Breast epithelium (tissue), 4 donors: ENCODE measurements at regions not wholly inside any gene's neighbourhood (a gene's known extent, or its start where the extent isn't known, plus 50 kb on each side); places are given as distances from the start of the nearest gene placed in this dataset.

ENCODE experiments used
- DNase-seq, 2 donors: peaks; one replicate each; pipeline ENCODE4 v3.0.0-alpha.2; 2019; ENCODE audit warnings: low spot score in 2 of 2
- H3K27ac ChIP-seq, 2 donors: fragments of 200-600 bp; sonication (generic) in 1 of 2; one replicate each; pipeline ENCODE4 v1.5.1; 2016 to 2019; ENCODE audit warnings: mild to moderate bottlenecking in 1 of 2
- H3K27me3 ChIP-seq, 2 donors: fragments of 200-600 bp; sonication (generic) in 1 of 2; one replicate each; pipeline versions ENCODE4 v1.5.1 to v1.6.0; 2017 to 2019; ENCODE audit warnings: control low read depth in 1 of 2, mild to moderate bottlenecking in 1 of 2
- H3K36me3 ChIP-seq: fragments of 200-600 bp; one replicate; pipeline ENCODE4 v1.5.1; 2019
- H3K4me1 ChIP-seq, 2 donors: fragments of 200-600 bp; sonication (generic); one replicate each; pipeline ENCODE4 v1.5.1; 2016 to 2019; ENCODE audit warnings: control low read depth in 1 of 2
- H3K4me3 ChIP-seq, 3 donors: fragments of 200-600 bp; sonication (generic); 1 replicate in 2 of 3; 2 replicates in 1 of 3; pipeline ENCODE4 v1.5.1; 2016 to 2019; ENCODE audit warnings: mild to moderate bottlenecking in 3 of 3, moderate library complexity in 2 of 3
- H3K9me3 ChIP-seq, 2 donors: fragments of 200-600 bp; sonication (generic) in 1 of 2; one replicate each; pipeline ENCODE4 v1.5.1; 2016 to 2019; ENCODE audit warnings: control low read depth in 1 of 2
- CTCF ChIP-seq, 3 donors: fragments of 450-650 bp; IDR thresholded peaks; one replicate each; pipeline ENCODE4 v1.5.1; 2016 to 2017; ENCODE audit warnings: antibody characterized with exemption in 3 of 3, mild to moderate bottlenecking in 3 of 3, moderate library complexity in 3 of 3
- POLR2A ChIP-seq: fragments of 450-650 bp; IDR thresholded peaks from one replicate; pipeline ENCODE4 v1.6.1; 2016; ENCODE audit warnings: antibody characterized with exemption, mild to moderate bottlenecking, moderate library complexity
- POLR2AphosphoS5 ChIP-seq, 3 donors: sonication (generic); formaldehyde crosslinking; IDR thresholded peaks; one replicate each; pipeline ENCODE4 v1.6.1; 2017; ENCODE audit warnings: antibody characterized with exemption in 3 of 3
- intact Hi-C: fragments of 100-400 bp; cut with DNase I; formaldehyde crosslinking; loops from one replicate; pipeline ENCODE4 v1.15.1; 2023; ENCODE audit warnings: low total_unique reads

- H3K9me3 ChIP-seq, result peaks cover 7 to 9% of the 10 kb centered on the region in 2 donors
- no peaks in the 10 kb centered on the region for H3K27me3 ChIP-seq
- peak overlapping the region; percentile 82 to 86 for H3K27ac ChIP-seq
- no peaks in the 10 kb centered on the region for H3K36me3 ChIP-seq
- peaks cover 0 to 6% of the 10 kb centered on the region in 2 donors for H3K4me1 ChIP-seq
- intact Hi-C loops, result no loop called here
- TF ChIP-seq POLR2AphosphoS5 (IDR thresholded peaks at IDR 0.05) (no peak), CTCF (IDR thresholded peaks at IDR 0.05) (no peak)
- no peak for DNase-seq
- no peak overlapping the region for H3K4me3 ChIP-seq
Measured at GRCh38 chr14:61148742-61149350, 132.3 kb downstream of the TMEM30B start.

- Histone ChIP-seq H3K9me3 (peaks cover 9 to 10% of the 10 kb centered on the region in 2 donors), H3K4me3 (peak overlapping the region in 1 of 3 donors; percentile 5), H3K27me3 (no peaks in the 10 kb centered on the region), H3K4me1 (peaks cover 0 to 6% of the 10 kb centered on the region in 2 donors), H3K27ac (peak overlapping the region; percentile 82 to 86), H3K36me3 (no peaks in the 10 kb centered on the region)
- no peak for TF ChIP-seq POLR2A
- TF ChIP-seq POLR2AphosphoS5 (IDR thresholded peaks at IDR 0.05), result no peak
- TF ChIP-seq CTCF (IDR thresholded peaks at IDR 0.05), result no peak
- peak in 1 of 2 donors; percentile 80 for DNase-seq
- intact Hi-C loops, result no loop called here
Measured at GRCh38 chr14:61147831-61148549, 133.1 kb downstream of the TMEM30B start.

GRCh38 chr14:61147381-61147821, 133.7 kb downstream of the TMEM30B start:
- intact Hi-C loops, result no loop called here
- Histone ChIP-seq H3K27me3 (no peaks in the 10 kb centered on the region), H3K27ac (peak overlapping the region; percentile 82 to 86), H3K9me3 (peaks cover 9 to 10% of the 10 kb centered on the region in 2 donors), H3K4me1 (peaks cover 0 to 6% of the 10 kb centered on the region in 2 donors), H3K4me3 (no peak overlapping the region), H3K36me3 (no peaks in the 10 kb centered on the region)
- DNase-seq, result no peak
- TF ChIP-seq CTCF (IDR thresholded peaks at IDR 0.05) (no peak), POLR2AphosphoS5 (IDR thresholded peaks at IDR 0.05) (no peak), POLR2A (no peak)

- no peaks in the 10 kb centered on the region for H3K36me3 ChIP-seq
- no peak overlapping the region for H3K4me3 ChIP-seq
- H3K27ac ChIP-seq, result peak overlapping the region; percentile 82 to 91
- H3K9me3 ChIP-seq, result peaks cover 9 to 10% of the 10 kb centered on the region in 2 donors
- peaks cover 0 to 6% of the 10 kb centered on the region in 2 donors for H3K4me1 ChIP-seq
- no peak for DNase-seq
- no peaks in the 10 kb centered on the region for H3K27me3 ChIP-seq
- TF ChIP-seq POLR2AphosphoS5 (IDR thresholded peaks at IDR 0.05) (no peak), CTCF (IDR thresholded peaks at IDR 0.05) (no peak), POLR2A (no peak)
- intact Hi-C loops, result no loop called here
Measured at GRCh38 chr14:61146899-61147298, 134.2 kb downstream of the TMEM30B start.

GRCh38 chr14:61145903-61146481, 135.1 kb downstream of the TMEM30B start:
- peak in 1 of 2 donors; percentile 71 for DNase-seq
- no peaks in the 10 kb centered on the region for H3K27me3 ChIP-seq

More at GRCh38 chr14:61145903-61146481, 135.1 kb downstream of the TMEM30B start:
- Histone ChIP-seq H3K4me1 (peaks cover 0 to 6% of the 10 kb centered on the region in 2 donors), H3K27ac (peak overlapping the region; percentile 82 to 91), H3K4me3 (no peak overlapping the region), H3K36me3 (no peaks in the 10 kb centered on the region), H3K9me3 (peaks cover 9 to 10% of the 10 kb centered on the region in 2 donors)
- TF ChIP-seq POLR2AphosphoS5 (IDR thresholded peaks at IDR 0.05) (peak in 2 of 3 donors; percentile 36 to 46), CTCF (IDR thresholded peaks at IDR 0.05) (no peak)
- intact Hi-C loops, result no loop called here
